ENCODE measurements at regions not wholly inside any gene's neighbourhood (a gene's known extent, or its start where the extent isn't known, plus 50 kb on each side); places are given as distances from the start of the nearest gene placed in this dataset.

DNA sequence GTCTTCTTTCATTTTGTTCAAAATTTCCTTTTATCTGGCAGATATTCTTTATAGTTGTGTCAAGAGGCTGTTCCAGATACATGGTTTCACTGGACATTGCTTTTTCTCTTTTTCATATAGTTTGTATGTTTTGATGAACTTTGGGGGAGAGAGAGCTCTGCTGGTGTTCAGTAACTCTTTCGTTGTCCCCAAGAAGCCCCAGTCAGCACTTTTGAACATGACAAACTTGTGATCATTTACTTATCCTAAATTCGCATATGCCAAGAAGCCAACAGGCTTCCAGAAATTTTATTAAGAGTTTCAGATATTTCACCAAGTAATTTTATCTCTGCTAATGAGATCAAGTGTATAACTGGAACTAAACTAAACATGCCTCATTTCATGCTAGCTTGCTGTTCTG, 275.8 kb upstream of the GPC6 start:
- H4K20me1 ChIP-seq (ENCODE audit: insufficient read depth, low read length): no peaks in the 10 kb centered on the region
- H3K9me3 ChIP-seq (ENCODE audit: low read length): no peaks in the 10 kb centered on the region
- TF ChIP-seq, protein P1, sequence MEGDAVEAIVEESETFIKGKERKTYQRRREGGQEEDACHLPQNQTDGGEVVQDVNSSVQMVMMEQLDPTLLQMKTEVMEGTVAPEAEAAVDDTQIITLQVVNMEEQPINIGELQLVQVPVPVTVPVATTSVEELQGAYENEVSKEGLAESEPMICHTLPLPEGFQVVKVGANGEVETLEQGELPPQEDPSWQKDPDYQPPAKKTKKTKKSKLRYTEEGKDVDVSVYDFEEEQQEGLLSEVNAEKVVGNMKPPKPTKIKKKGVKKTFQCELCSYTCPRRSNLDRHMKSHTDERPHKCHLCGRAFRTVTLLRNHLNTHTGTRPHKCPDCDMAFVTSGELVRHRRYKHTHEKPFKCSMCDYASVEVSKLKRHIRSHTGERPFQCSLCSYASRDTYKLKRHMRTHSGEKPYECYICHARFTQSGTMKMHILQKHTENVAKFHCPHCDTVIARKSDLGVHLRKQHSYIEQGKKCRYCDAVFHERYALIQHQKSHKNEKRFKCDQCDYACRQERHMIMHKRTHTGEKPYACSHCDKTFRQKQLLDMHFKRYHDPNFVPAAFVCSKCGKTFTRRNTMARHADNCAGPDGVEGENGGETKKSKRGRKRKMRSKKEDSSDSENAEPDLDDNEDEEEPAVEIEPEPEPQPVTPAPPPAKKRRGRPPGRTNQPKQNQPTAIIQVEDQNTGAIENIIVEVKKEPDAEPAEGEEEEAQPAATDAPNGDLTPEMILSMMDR (IDR thresholded peaks at IDR 0.05; ENCODE audit: low read length): no peak
- TF ChIP-seq EZH2 (IDR thresholded peaks at IDR 0.05; ENCODE audit: borderline replicate concordance, low read length): no peak
- no peak overlapping the region for H2AFZ ChIP-seq (ENCODE audit: low read length)
- H3K27ac ChIP-seq (ENCODE audit: low read depth, low read length, poor library complexity, severe bottlenecking): no peak overlapping the region
- no peaks in the 10 kb centered on the region for H3K4me1 ChIP-seq (ENCODE audit: insufficient read depth, low read length, severe bottlenecking)
- no peaks in the 10 kb centered on the region for H3K79me2 ChIP-seq (ENCODE audit: insufficient read depth, low read length)
- no peaks in the 10 kb centered on the region for H3F3A ChIP-seq (ENCODE audit: insufficient read depth, low read length)
- H3K9me2 ChIP-seq (ENCODE audit: low read depth, low read length): no peaks in the 10 kb centered on the region
- H3K27me3 ChIP-seq (ENCODE audit: insufficient read depth, low read length): no peaks in the 10 kb centered on the region
- H3K4me2 ChIP-seq (ENCODE audit: low read length): no peak overlapping the region
- no peaks in the 10 kb centered on the region for H3K36me3 ChIP-seq (ENCODE audit: insufficient read depth, low read length)
- no peak overlapping the region for H3K9ac ChIP-seq (ENCODE audit: low read length)
- no peak overlapping the region for H3K4me3 ChIP-seq (ENCODE audit: low read depth, low read length, poor library complexity, severe bottlenecking)

DNA sequence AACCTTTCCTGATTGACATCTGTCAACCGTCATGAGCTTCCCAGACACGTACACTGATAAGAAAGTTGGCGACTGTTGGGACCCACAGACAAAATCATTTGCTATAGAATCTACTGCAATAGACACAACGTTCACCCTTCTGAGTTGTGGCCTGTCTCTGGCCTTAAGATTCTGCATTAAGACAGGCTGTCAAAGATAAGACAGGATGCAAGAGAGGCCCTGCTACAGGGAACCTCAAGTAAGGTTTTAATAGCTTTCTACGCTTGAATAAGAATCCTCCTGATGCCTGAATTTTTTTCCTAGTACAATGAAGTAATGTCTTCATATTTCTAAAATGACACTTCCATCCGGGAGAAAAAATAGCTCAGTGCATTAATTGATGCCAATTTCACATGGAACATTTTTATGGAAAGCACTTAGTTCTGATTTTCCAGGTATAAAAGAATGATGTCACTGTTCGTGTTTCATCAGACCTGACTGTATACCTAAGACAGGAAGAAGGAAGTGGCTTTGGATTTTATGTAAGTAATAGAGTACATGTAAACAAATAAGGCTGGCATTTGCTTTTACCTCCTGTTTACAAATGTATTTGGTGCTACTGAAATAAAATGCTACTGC, 275.2 kb upstream of the GPC6 start:
- Histone ChIP-seq H3F3A (ENCODE audit: insufficient read depth, low read length) (no peaks in the 10 kb centered on the region), H2AFZ (ENCODE audit: low read length) (no peak overlapping the region), H3K27ac (ENCODE audit: low read depth, low read length, poor library complexity, severe bottlenecking) (no peak overlapping the region), H4K20me1 (ENCODE audit: insufficient read depth, low read length) (no peaks in the 10 kb centered on the region), H3K4me1 (ENCODE audit: insufficient read depth, low read length, severe bottlenecking) (no peaks in the 10 kb centered on the region), H3K4me2 (ENCODE audit: low read length) (no peak overlapping the region), H3K9ac (ENCODE audit: low read length) (no peak overlapping the region), H3K9me2 (ENCODE audit: low read depth, low read length) (no peaks in the 10 kb centered on the region), H3K79me2 (ENCODE audit: insufficient read depth, low read length) (no peaks in the 10 kb centered on the region), H3K9me3 (ENCODE audit: low read length) (no peaks in the 10 kb centered on the region), H3K4me3 (ENCODE audit: low read depth, low read length, poor library complexity, severe bottlenecking) (no peak overlapping the region), H3K36me3 (ENCODE audit: insufficient read depth, low read length) (no peaks in the 10 kb centered on the region), H3K27me3 (ENCODE audit: insufficient read depth, low read length) (no peaks in the 10 kb centered on the region)
- TF ChIP-seq, protein P1 (IDR thresholded peaks at IDR 0.05; ENCODE audit: low read length): no peak
- TF ChIP-seq EZH2 (IDR thresholded peaks at IDR 0.05; ENCODE audit: borderline replicate concordance, low read length): no peak

DNA sequence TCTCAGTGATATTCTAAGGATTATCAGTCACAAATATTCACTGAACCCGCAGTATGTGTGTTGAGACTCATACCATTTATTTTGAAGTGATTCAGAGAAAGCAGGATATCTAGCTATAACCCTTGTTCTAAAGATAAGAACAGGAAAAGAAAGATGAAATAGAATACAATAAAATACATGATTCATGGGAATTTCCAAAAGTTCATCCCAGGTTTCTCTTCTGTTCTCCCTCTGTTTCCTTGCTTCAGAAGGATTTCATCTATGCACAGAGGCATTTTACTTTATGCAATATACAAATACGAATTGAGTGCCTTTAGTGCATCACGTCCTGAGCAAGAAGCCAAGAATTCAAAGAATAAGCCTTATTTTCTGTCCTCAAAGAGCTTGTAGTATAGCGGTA, 274.4 kb upstream of the GPC6 start:
- no peak overlapping the region for H2AFZ ChIP-seq (ENCODE audit: low read length)
- no peaks in the 10 kb centered on the region for H3K9me2 ChIP-seq (ENCODE audit: low read depth, low read length)
- H3K4me1 ChIP-seq (ENCODE audit: insufficient read depth, low read length, severe bottlenecking): no peaks in the 10 kb centered on the region
- no peak overlapping the region for H3K9ac ChIP-seq (ENCODE audit: low read length)
- no peaks in the 10 kb centered on the region for H3K9me3 ChIP-seq (ENCODE audit: low read length)
- no peaks in the 10 kb centered on the region for H3K27me3 ChIP-seq (ENCODE audit: insufficient read depth, low read length)
- no peaks in the 10 kb centered on the region for H3K36me3 ChIP-seq (ENCODE audit: insufficient read depth, low read length)
- no peak overlapping the region for H3K4me2 ChIP-seq (ENCODE audit: low read length)
- no peaks in the 10 kb centered on the region for H3F3A ChIP-seq (ENCODE audit: insufficient read depth, low read length)
- no peak for TF ChIP-seq EZH2 (IDR thresholded peaks at IDR 0.05; ENCODE audit: borderline replicate concordance, low read length)
- no peaks in the 10 kb centered on the region for H3K79me2 ChIP-seq (ENCODE audit: insufficient read depth, low read length)
- no peak overlapping the region for H3K4me3 ChIP-seq (ENCODE audit: low read depth, low read length, poor library complexity, severe bottlenecking)
- H4K20me1 ChIP-seq (ENCODE audit: insufficient read depth, low read length): no peaks in the 10 kb centered on the region
- no peak overlapping the region for H3K27ac ChIP-seq (ENCODE audit: low read depth, low read length, poor library complexity, severe bottlenecking)

DNA sequence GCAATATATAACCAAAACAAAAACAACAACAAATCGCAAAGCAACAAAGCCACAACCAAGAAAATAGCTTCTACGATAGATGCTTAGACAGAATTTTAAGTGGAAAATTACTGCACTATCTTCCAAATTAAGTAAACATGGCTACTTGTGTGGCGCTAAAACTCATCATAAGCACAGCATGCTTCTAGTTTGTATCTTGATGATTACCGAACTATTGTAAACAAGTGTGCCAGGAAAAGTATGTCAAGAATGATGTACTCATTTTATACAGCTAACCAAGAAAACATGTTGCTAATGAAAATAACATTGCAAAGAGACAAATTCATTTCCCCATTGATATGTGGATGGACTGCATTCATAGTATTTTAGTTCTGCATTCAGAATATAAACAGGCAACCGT, 271.9 kb upstream of the GPC6 start:
- Histone ChIP-seq H3K36me3 (ENCODE audit: insufficient read depth, low read length) (no peaks in the 10 kb centered on the region), H3K27me3 (ENCODE audit: insufficient read depth, low read length) (no peaks in the 10 kb centered on the region), H3K9me3 (ENCODE audit: low read length) (no peaks in the 10 kb centered on the region), H3K4me3 (ENCODE audit: low read depth, low read length, poor library complexity, severe bottlenecking) (no peak overlapping the region), H3K79me2 (ENCODE audit: insufficient read depth, low read length) (no peaks in the 10 kb centered on the region), H3K27ac (ENCODE audit: low read depth, low read length, poor library complexity, severe bottlenecking) (no peak overlapping the region), H3K4me2 (ENCODE audit: low read length) (no peak overlapping the region), H3F3A (ENCODE audit: insufficient read depth, low read length) (no peaks in the 10 kb centered on the region), H3K9ac (ENCODE audit: low read length) (no peak overlapping the region), H4K20me1 (ENCODE audit: insufficient read depth, low read length) (no peaks in the 10 kb centered on the region), H3K4me1 (ENCODE audit: insufficient read depth, low read length, severe bottlenecking) (no peaks in the 10 kb centered on the region), H3K9me2 (ENCODE audit: low read depth, low read length) (no peaks in the 10 kb centered on the region), H2AFZ (ENCODE audit: low read length) (no peak overlapping the region)
- TF ChIP-seq, protein P1 (IDR thresholded peaks at IDR 0.05; ENCODE audit: low read length): no peak
- no peak for TF ChIP-seq EZH2 (IDR thresholded peaks at IDR 0.05; ENCODE audit: borderline replicate concordance, low read length)

Measured in OCI-LY1 (cell line).